DND-41 (cell line): ENCODE measurements at regions not wholly inside any gene's neighbourhood (a gene's known extent, or its start where the extent isn't known, plus 50 kb on each side); places are given as distances from the start of the nearest gene placed in this dataset.

Experiments used
- CTCF ChIP-seq: IDR thresholded peaks from 2 replicates; pipeline ENCODE4 v1.5.1; 2012; ENCODE audit warnings: borderline replicate concordance, low read length, moderate library complexity, mild to moderate bottlenecking; ENCODE audit not compliant: poor library complexity, severe bottlenecking; ENCODE audit errors: extremely low read depth
- EZH2 ChIP-seq: IDR thresholded peaks from 3 replicates; pipeline ENCODE4 v1.6.1; 2012; ENCODE audit warnings: borderline replicate concordance, low read depth, mild to moderate bottlenecking, moderate library complexity, low read length, inconsistent platforms; ENCODE audit not compliant: severe bottlenecking

- TF ChIP-seq CTCF (no peak), EZH2 (no peak)
These were observed 175.0 kb upstream of the PRDM1 start for GRCh38 chr6:105911106-105911629.
